Fibroblast of lung (primary cell): ENCODE measurements at regions not wholly inside any gene's neighbourhood (a gene's known extent, or its start where the extent isn't known, plus 50 kb on each side); places are given as distances from the start of the nearest gene placed in this dataset.

ENCODE experiments used
- EZH2 ChIP-seq: IDR thresholded peaks from 2 replicates; pipeline ENCODE4 v1.5.1; 2012; ENCODE audit warnings: low read length, control low read depth, mild to moderate bottlenecking; ENCODE audit errors: missing control alignments
- TF ChIP-seq, protein P1 (sequence below), 2 donors: IDR thresholded peaks in 1 of 2; conservative IDR thresholded peaks in 1 of 2; 1 replicate in 1 of 2; 2 replicates in 1 of 2; pipeline ENCODE4 v1.5.1; 2011 to 2012; ENCODE audit warnings: low read length in 2 of 2, control low read depth in 1 of 2, inconsistent platforms in 1 of 2, low read depth in 1 of 2, mild to moderate bottlenecking in 1 of 2

- no peak for TF ChIP-seq EZH2
- TF ChIP-seq, protein P1, sequence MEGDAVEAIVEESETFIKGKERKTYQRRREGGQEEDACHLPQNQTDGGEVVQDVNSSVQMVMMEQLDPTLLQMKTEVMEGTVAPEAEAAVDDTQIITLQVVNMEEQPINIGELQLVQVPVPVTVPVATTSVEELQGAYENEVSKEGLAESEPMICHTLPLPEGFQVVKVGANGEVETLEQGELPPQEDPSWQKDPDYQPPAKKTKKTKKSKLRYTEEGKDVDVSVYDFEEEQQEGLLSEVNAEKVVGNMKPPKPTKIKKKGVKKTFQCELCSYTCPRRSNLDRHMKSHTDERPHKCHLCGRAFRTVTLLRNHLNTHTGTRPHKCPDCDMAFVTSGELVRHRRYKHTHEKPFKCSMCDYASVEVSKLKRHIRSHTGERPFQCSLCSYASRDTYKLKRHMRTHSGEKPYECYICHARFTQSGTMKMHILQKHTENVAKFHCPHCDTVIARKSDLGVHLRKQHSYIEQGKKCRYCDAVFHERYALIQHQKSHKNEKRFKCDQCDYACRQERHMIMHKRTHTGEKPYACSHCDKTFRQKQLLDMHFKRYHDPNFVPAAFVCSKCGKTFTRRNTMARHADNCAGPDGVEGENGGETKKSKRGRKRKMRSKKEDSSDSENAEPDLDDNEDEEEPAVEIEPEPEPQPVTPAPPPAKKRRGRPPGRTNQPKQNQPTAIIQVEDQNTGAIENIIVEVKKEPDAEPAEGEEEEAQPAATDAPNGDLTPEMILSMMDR (conservative IDR thresholded peaks at IDR 0.05 in 1 of 2, IDR thresholded peaks at IDR 0.05 in 1 of 2; ENCODE audit: low read depth in 1 of 2, low read length in 2 of 2): no peak
Measured at GRCh38 chr6:156398966-156399365, 378.2 kb upstream of the ARID1B start.
